Sigmoid colon (tissue), 4 donors: ENCODE measurements at regions not wholly inside any gene's neighbourhood (a gene's known extent, or its start where the extent isn't known, plus 50 kb on each side); places are given as distances from the start of the nearest gene placed in this dataset.

Source experiments
- EP300 ChIP-seq, 4 donors: sonication (generic); formaldehyde crosslinking; IDR thresholded peaks; one replicate each; pipeline ENCODE4 v1.6.1; 2017; ENCODE audit warnings: antibody characterized with exemption in 4 of 4
- POLR2A ChIP-seq, 2 donors: fragments of 450-650 bp; IDR thresholded peaks; one replicate each; pipeline ENCODE4 v1.6.1; 2016; ENCODE audit warnings: antibody characterized with exemption in 2 of 2, mild to moderate bottlenecking in 2 of 2, moderate library complexity in 2 of 2
- TF ChIP-seq, protein P1 (sequence below), 4 experiments: fragments of 450-650 bp in 3 of 4; fragments of 200-600 bp in 1 of 4; IDR thresholded peaks; one replicate each; pipeline ENCODE4 v1.5.1; 2016 to 2019; ENCODE audit warnings: antibody characterized with exemption in 4 of 4, mild to moderate bottlenecking in 3 of 4, moderate library complexity in 2 of 4

GRCh38 chr10:30219971-30220751 lies 128.9 kb downstream of the MTPAP start:
- TF ChIP-seq, protein P1, sequence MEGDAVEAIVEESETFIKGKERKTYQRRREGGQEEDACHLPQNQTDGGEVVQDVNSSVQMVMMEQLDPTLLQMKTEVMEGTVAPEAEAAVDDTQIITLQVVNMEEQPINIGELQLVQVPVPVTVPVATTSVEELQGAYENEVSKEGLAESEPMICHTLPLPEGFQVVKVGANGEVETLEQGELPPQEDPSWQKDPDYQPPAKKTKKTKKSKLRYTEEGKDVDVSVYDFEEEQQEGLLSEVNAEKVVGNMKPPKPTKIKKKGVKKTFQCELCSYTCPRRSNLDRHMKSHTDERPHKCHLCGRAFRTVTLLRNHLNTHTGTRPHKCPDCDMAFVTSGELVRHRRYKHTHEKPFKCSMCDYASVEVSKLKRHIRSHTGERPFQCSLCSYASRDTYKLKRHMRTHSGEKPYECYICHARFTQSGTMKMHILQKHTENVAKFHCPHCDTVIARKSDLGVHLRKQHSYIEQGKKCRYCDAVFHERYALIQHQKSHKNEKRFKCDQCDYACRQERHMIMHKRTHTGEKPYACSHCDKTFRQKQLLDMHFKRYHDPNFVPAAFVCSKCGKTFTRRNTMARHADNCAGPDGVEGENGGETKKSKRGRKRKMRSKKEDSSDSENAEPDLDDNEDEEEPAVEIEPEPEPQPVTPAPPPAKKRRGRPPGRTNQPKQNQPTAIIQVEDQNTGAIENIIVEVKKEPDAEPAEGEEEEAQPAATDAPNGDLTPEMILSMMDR (IDR thresholded peaks at IDR 0.05), result no peak
- TF ChIP-seq EP300 (IDR thresholded peaks at IDR 0.05) (no peak), POLR2A (IDR thresholded peaks at IDR 0.05) (no peak)
